Epithelial cell of esophagus (primary cell): ENCODE measurements at regions not wholly inside any gene's neighbourhood (a gene's known extent, or its start where the extent isn't known, plus 50 kb on each side); places are given as distances from the start of the nearest gene placed in this dataset.
"Not testable (repeated sequence)": the region's sequence is repeated elsewhere in the genome, so short reads cannot be mapped to it uniquely, and the experiment has no call there.

Experiments used
- DNase-seq: peaks from one replicate; pipeline ENCODE4 v3.0.0; 2010; ENCODE audit warnings: low read depth
- H3K4me3 ChIP-seq: 2 replicates; pipeline ENCODE4 v1.5.1; 2011; ENCODE audit warnings: mild to moderate bottlenecking, low read length, control low read depth
- TF ChIP-seq, protein P1 (sequence below): IDR thresholded peaks from 2 replicates; pipeline ENCODE4 v1.5.1; 2011; ENCODE audit warnings: low read depth, mild to moderate bottlenecking, low read length, control low read depth, inconsistent platforms; ENCODE audit not compliant: insufficient read depth; ENCODE audit errors: missing control alignments

DNA sequence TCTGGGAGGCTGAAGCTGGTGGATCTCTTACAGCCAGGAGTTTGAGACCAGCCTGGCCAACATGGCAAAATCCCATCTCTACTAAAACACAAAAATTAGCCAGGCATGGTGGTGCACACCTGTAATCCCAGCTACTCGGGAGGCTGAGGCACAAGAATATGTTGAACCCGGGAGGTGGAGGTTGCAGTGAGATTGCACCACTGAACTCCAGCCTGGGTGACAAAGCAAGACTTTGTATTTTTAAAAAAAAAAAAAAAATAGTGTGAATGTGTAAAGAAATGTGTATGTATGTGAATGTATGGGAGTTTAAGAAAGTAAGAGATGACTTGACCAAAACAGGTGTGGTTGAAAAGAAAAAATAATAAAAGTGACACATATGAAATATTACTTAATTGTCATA, 167.7 kb upstream of the TEX13C start:
- H3K4me3 ChIP-seq, result no peak overlapping the region
- TF ChIP-seq, protein P1, sequence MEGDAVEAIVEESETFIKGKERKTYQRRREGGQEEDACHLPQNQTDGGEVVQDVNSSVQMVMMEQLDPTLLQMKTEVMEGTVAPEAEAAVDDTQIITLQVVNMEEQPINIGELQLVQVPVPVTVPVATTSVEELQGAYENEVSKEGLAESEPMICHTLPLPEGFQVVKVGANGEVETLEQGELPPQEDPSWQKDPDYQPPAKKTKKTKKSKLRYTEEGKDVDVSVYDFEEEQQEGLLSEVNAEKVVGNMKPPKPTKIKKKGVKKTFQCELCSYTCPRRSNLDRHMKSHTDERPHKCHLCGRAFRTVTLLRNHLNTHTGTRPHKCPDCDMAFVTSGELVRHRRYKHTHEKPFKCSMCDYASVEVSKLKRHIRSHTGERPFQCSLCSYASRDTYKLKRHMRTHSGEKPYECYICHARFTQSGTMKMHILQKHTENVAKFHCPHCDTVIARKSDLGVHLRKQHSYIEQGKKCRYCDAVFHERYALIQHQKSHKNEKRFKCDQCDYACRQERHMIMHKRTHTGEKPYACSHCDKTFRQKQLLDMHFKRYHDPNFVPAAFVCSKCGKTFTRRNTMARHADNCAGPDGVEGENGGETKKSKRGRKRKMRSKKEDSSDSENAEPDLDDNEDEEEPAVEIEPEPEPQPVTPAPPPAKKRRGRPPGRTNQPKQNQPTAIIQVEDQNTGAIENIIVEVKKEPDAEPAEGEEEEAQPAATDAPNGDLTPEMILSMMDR, result no peak
- no peak for DNase-seq

DNA sequence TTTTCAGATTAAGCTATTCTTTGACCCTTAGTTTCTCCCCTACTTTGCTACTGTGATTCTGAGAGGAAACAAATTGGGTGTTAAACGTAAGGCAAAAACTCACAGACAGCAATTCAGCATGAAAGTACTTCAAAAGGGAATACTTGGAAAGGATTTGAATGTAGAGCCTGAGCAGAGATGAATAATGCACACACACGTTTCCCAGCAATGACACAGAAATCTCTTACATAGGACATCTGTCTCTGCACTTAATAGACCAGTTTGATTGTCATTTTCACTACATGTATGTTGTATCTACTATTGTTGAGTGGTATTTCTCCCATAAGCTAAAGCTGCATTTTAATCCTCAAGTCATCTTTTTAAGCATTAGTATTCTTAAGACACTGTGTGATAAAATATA, 166.1 kb upstream of the TEX13C start:
- no peak overlapping the region for H3K4me3 ChIP-seq
- no peak for DNase-seq
- TF ChIP-seq, protein P1, result no peak

DNA sequence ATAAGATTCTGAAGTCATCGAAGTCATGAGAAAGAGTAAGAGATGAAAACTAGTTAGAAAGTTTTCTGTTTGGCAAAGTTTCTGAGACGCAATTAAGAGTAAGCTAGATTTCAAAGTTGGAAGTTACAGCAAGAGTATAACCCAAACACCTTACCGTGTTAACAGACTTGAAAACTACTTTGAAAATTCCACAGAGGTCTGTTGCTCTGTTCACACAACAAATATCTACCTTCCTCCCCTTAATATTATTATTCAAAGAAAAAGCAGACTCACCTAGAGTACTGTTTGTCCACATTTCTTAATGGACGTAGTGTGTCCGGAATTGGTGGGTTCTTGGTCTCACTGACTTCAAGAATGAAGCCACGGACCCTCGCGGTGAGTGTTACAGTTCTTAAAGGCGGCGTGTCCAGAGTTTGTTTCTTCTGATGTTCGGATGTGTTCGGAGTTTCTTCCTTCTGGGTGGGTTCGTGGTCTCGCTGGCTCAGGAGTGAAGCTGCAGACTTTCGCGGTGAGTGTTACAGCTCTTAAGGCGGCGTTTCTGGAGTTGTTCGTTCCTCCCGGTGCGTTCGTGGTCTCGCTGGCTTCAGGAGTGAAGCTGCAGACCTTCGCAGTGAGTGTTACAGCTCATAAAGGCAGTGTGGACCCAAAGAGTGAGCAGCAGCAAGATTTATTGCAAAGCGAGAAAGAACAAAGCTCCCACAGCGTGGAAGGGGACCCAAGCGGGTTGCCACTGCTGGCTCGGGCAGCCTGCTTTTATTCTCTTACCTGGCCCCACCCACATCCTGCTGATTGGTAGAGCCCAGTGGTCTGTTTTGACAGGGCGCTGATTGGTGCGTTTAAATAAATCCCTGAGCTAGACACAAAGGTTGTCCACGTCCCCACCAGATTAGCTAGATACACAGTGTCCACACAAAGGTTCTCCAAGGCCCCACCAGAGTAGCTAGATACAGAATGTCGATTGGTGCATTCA, 165.1 kb upstream of the TEX13C start:
- DNase-seq, H3K4me3 ChIP-seq: not testable (repeated sequence)

DNA sequence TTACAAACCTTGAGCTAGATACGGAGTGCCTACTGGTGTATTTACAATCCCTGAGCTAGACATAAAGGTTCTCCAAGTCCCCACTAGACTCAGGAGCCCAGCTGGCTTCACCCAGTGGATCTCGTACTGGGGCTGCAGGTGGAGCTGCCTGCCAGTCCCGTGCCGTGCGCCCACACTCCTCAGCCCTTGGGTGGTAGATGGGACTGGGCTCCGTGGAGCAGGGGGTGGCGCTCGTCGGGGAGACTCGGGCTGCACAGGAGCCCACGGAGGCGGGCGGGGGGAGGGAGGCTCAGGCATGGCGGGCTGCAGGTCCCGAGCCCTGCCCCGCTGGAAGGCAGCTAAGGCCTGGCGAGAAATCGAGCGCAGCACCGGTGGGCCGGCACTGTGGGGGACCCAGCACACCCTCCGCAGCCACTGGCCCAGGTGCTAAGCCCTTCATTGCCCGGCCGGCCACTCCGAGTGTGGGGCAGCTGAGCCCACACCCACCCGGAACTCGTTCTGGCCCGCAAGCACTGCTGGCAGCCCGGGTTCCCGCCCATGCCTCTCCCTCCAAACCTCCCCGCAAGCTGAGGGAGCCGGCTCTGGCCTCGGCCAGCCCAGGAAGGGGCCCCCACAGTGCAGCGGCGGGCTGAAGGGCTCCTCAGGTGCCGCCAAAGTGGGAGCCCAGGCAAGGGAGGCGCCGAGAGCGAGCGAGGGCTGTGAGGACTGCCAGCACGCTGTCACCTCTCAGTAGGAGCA, 164.2 kb upstream of the TEX13C start:
- DNase-seq, H3K4me3 ChIP-seq: not testable (repeated sequence)

DNA sequence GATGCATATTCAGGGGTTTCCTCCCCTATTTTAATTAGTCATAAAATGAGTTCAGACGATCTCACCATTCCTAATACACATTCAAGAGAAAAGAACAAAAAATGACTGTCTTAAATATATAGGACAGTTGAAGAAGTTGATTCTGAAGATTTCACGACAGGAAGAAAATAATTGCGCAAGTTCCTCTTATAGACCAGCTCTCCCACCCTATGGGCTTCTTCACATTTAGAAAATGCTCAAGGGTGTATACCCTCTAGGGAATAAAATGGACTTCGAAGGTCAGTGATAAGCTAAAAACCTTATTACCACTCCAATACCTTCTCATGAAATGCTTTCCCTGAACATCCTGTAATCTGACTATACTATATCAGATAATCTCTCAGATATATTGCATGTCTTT, 149.2 kb upstream of the TEX13C start:
- TF ChIP-seq, protein P1, result no peak
- no peak overlapping the region for H3K4me3 ChIP-seq
- DNase-seq, result no peak

DNA sequence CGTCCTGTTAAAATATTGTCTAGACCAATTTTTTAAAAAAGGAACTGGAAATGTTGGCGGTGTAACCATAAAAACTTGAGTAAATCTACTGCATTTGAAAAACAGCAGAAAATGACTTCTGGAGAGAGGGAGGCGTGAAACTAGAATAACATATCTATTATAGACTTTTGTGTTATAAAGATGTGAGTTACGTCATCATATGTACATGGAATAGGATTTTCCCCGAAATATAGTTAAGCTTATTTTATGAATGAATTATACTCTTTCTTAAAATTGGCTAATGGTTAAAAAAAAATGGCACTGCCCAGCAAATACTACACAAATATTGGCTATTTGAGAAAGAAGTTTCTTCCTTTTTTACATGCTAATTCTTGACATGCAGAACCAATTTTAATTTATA, 147.1 kb upstream of the TEX13C start:
- TF ChIP-seq, protein P1, result no peak
- no peak for DNase-seq

DNA sequence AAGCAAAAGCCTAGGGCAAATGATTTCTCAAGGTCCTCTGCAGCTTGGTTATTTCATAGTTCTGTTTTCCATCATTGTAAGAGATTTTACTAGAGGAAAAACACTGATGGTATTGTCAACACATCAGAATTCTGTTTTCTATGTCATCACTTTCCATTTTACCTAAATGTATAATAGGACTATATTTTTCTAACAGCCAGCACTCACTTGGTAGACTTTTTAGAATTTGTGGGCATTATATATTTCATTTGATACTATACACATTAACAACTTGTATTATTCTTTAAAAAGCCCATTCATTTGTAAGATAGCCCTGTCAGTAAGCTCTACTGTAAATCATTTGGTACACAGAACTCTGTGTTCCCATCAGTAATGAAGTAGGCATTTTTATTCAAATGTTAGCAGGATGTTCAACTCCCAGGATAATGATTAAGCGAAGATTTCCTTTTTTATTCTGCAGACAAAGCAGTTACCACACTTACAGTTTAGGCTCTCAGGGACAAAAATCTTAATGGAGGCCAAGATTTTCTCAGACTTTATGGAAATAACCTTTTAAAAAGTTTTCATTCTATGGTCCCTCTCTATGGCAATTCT, 143.6 kb upstream of the TEX13C start:
- TF ChIP-seq, protein P1, result no peak
- DNase-seq, result no peak
- H3K4me3 ChIP-seq, result no peak overlapping the region

More for the DNA sequence above, 147.1 kb upstream of the TEX13C start:
- H3K4me3 ChIP-seq, result no peak overlapping the region
